HG02642 (cell line): ENCODE measurements at regions not wholly inside any gene's neighbourhood (a gene's known extent, or its start where the extent isn't known, plus 50 kb on each side); places are given as distances from the start of the nearest gene placed in this dataset.
A peak's percentile ranks its signal among the peaks of the same experiment; 100 is the strongest.

Experiments used
- ATAC-seq: cut with Tn5 transposase; IDR thresholded peaks from one replicate; pipeline ENCODE4 v1.9.1; 2021; ENCODE audit warnings: mild to moderate bottlenecking; ENCODE audit not compliant: unreplicated experiment, poor library complexity

- ATAC-seq: no peak
Measured at GRCh38 chr4:138553001-138553845, 311.1 kb upstream of the SLC7A11 start.

- no peak for ATAC-seq
Measured at GRCh38 chr4:138542191-138542776, 300.1 kb upstream of the SLC7A11 start.

- ATAC-seq: no peak
Measured at GRCh38 chr4:138540056-138540800, 298.1 kb upstream of the SLC7A11 start.

- no peak for ATAC-seq
Measured at GRCh38 chr4:138538743-138539142, 296.6 kb upstream of the SLC7A11 start.

- no peak for ATAC-seq
Measured at GRCh38 chr4:138537731-138538490, 295.8 kb upstream of the SLC7A11 start.

GRCh38 chr4:138535316-138535715 lies 293.2 kb upstream of the SLC7A11 start:
- ATAC-seq: no peak

GRCh38 chr4:138522366-138522765 lies 280.2 kb upstream of the SLC7A11 start:
- peak; percentile 55 for ATAC-seq

GRCh38 chr4:138521809-138522208 lies 279.7 kb upstream of the SLC7A11 start:
- no peak for ATAC-seq

- no peak for ATAC-seq
Measured at GRCh38 chr4:138519436-138519835, 277.3 kb upstream of the SLC7A11 start.

GRCh38 chr4:138513535-138513934 lies 271.4 kb upstream of the SLC7A11 start:
- ATAC-seq: no peak

- ATAC-seq: no peak
Measured at GRCh38 chr4:138512756-138513155, 270.6 kb upstream of the SLC7A11 start.

GRCh38 chr4:138510053-138510452 lies 267.9 kb upstream of the SLC7A11 start:
- ATAC-seq: no peak

- ATAC-seq: no peak
Measured at GRCh38 chr4:138509346-138509745, 267.2 kb upstream of the SLC7A11 start.

GRCh38 chr4:138507522-138507921 lies 265.4 kb upstream of the SLC7A11 start:
- ATAC-seq: no peak

GRCh38 chr4:138501614-138502013 lies 259.5 kb upstream of the SLC7A11 start:
- ATAC-seq: no peak

GRCh38 chr4:138500869-138501268 lies 258.7 kb upstream of the SLC7A11 start:
- ATAC-seq: no peak

GRCh38 chr4:138499627-138500026 lies 257.5 kb upstream of the SLC7A11 start:
- no peak for ATAC-seq

GRCh38 chr4:138494931-138495330 lies 252.8 kb upstream of the SLC7A11 start:
- no peak for ATAC-seq

- ATAC-seq: no peak
Measured at GRCh38 chr4:138494116-138494515, 252.0 kb upstream of the SLC7A11 start.

GRCh38 chr4:138492176-138492575 lies 250.0 kb upstream of the SLC7A11 start:
- no peak for ATAC-seq
